Mesothelial cell of epicardium (in vitro differentiated cells): ENCODE measurements at regions not wholly inside any gene's neighbourhood (a gene's known extent, or its start where the extent isn't known, plus 50 kb on each side); places are given as distances from the start of the nearest gene placed in this dataset.

Experiments
- DNase-seq, 2 experiments: peaks; one replicate each; pipeline ENCODE4 v3.0.0; 2021; ENCODE audit warnings: low spot score in 2 of 2; ENCODE audit not compliant: unreplicated experiment in 2 of 2
- H3K27ac Mint-ChIP-seq: 2 replicates; pipeline ENCODE4 v1.8.0; 2021; ENCODE audit warnings: mixed read lengths
- H3K27me3 Mint-ChIP-seq: 2 replicates; pipeline ENCODE4 v1.8.0; 2021; ENCODE audit warnings: low read depth, mixed read lengths
- H3K36me3 Mint-ChIP-seq: 2 replicates; pipeline ENCODE4 v1.8.0; 2021; ENCODE audit warnings: mixed read lengths
- H3K4me1 Mint-ChIP-seq: 2 replicates; pipeline ENCODE4 v1.8.0; 2021; ENCODE audit warnings: mixed read lengths
- H3K4me3 Mint-ChIP-seq: 2 replicates; pipeline ENCODE4 v1.8.0; 2021; ENCODE audit warnings: mild to moderate bottlenecking, moderate library complexity, mixed read lengths
- H3K9me3 Mint-ChIP-seq: 2 replicates; pipeline ENCODE4 v1.8.0; 2021; ENCODE audit warnings: mixed read lengths
- TF ChIP-seq, protein P1 (sequence below): fragments of 200-600 bp; sonication (generic); IDR thresholded peaks from one replicate; pipeline ENCODE4 v1.5.0; 2021; ENCODE audit warnings: antibody characterized with exemption; ENCODE audit not compliant: unreplicated experiment

- no peaks in the 10 kb centered on the region for H3K4me1 Mint-ChIP-seq
- peaks cover 25% of the 10 kb centered on the region for H3K27me3 Mint-ChIP-seq
- H3K9me3 Mint-ChIP-seq, result peaks cover 30% of the 10 kb centered on the region
- H3K27ac Mint-ChIP-seq, result no peak overlapping the region
- TF ChIP-seq, protein P1, sequence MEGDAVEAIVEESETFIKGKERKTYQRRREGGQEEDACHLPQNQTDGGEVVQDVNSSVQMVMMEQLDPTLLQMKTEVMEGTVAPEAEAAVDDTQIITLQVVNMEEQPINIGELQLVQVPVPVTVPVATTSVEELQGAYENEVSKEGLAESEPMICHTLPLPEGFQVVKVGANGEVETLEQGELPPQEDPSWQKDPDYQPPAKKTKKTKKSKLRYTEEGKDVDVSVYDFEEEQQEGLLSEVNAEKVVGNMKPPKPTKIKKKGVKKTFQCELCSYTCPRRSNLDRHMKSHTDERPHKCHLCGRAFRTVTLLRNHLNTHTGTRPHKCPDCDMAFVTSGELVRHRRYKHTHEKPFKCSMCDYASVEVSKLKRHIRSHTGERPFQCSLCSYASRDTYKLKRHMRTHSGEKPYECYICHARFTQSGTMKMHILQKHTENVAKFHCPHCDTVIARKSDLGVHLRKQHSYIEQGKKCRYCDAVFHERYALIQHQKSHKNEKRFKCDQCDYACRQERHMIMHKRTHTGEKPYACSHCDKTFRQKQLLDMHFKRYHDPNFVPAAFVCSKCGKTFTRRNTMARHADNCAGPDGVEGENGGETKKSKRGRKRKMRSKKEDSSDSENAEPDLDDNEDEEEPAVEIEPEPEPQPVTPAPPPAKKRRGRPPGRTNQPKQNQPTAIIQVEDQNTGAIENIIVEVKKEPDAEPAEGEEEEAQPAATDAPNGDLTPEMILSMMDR, result no peak
- no peaks in the 10 kb centered on the region for H3K36me3 Mint-ChIP-seq
- no peak for DNase-seq
- no peak overlapping the region for H3K4me3 Mint-ChIP-seq
These were observed 131.1 kb upstream of the SHH start for GRCh38 chr7:155943251-155943899.

DNA sequence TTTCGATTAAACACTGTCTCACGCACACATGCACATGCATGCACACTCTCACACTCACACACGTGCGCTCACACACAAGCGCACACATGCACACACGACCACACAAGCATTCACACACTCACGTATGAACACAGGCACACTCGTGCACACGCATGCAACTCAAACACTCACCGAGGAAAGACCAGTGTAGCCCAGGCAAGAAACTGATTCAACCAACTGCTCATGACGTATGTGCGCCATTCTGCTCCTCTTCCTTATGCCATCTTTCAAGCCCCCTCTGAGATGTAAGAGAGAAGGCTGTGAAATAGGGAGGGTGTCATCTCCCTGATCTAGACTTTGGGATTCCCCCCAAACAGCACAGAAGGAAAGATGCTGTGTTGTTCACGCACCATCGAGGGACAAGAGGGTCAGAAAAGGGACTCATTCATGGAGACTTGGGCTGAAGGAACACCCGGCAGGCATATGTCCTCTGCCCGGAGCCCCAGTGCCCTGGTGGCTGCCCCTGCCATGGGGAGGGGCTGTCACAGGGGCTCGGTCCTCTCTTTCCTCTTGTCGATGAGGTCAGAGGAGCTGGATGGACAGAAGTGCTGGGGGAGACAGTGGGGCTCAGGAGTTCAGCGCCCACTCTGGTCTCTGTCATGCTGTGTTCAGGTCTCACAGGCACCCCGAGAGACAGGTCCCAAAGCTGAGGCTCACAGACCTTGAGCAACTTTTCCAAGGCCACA, 130.1 kb upstream of the SHH start:
- TF ChIP-seq, protein P1, result no peak
- Mint-ChIP-seq H3K36me3 (no peaks in the 10 kb centered on the region), H3K9me3 (peaks cover 37% of the 10 kb centered on the region), H3K4me1 (no peaks in the 10 kb centered on the region), H3K27me3 (peaks cover 22% of the 10 kb centered on the region), H3K4me3 (no peak overlapping the region), H3K27ac (no peak overlapping the region)
- no peak for DNase-seq

DNA sequence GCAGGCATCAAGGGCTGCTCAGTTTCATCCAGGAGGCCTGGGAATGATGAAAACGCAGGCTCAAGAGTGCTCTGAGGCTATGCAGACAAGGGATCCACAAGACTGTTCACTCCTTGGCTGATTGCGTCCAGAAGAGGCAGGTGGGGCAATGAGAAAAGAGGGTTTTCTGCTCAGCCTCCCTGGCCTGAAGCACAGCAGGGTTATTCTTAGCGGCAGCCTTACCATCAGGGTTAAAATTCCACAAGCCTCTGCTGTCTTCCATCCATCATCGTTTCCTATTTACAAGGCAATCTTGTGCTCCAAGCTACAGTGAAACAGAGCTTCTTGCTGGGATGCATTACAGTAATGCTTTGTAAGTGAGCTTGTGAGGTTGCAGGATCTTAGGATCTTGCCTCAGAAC, 129.4 kb upstream of the SHH start:
- TF ChIP-seq, protein P1, result no peak
- H3K9me3 Mint-ChIP-seq, result peaks cover 37% of the 10 kb centered on the region
- H3K27me3 Mint-ChIP-seq, result peaks cover 17% of the 10 kb centered on the region
- DNase-seq, result no peak
- no peaks in the 10 kb centered on the region for H3K36me3 Mint-ChIP-seq
- no peak overlapping the region for H3K4me3 Mint-ChIP-seq
- H3K4me1 Mint-ChIP-seq, result no peaks in the 10 kb centered on the region
- no peak overlapping the region for H3K27ac Mint-ChIP-seq

DNA sequence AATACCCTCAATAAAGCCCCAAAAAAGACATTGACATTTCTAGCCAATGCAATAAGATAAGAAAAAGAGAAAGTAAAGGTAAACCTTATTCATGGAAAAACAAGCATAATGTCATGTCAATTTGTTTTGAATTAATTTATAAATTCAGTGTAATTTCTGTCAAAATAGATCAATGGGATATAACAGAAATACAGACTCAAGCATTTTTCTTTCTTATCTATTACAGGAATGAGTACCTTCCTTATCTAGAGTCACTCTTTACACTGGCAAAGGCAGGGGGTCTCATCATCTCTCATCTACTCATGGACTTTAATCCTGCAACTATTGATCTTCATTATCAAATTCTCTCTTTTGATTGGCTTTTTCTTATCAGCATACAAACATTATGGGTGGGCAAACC, 127.1 kb upstream of the SHH start:
- TF ChIP-seq, protein P1, result no peak
- H3K4me3 Mint-ChIP-seq, result no peak overlapping the region
- H3K27me3 Mint-ChIP-seq, result peaks cover 6% of the 10 kb centered on the region
- no peaks in the 10 kb centered on the region for H3K4me1 Mint-ChIP-seq
- H3K36me3 Mint-ChIP-seq, result no peaks in the 10 kb centered on the region
- no peak for DNase-seq
- H3K9me3 Mint-ChIP-seq, result peaks cover 35% of the 10 kb centered on the region
- H3K27ac Mint-ChIP-seq, result no peak overlapping the region

DNA sequence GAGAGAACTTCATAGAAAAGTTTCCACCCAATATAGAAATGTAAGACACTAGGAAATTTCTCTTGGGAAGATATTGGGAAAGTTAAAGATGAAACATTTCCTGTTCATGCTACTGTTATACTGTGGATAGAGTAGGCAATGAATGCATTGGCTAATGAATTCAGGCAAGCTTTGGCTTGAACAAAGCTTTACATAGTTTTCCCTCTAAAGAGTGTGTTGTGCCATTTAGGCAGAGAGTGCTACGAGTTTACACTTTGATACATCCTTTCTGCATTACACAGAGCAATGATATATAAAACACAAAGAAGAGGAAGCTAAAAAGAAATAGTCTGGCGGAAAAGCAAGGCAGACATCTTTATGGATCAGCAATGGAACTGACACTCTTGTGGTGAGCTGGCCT, 125.9 kb upstream of the SHH start:
- Mint-ChIP-seq H3K4me1 (no peaks in the 10 kb centered on the region), H3K9me3 (peaks cover 35% of the 10 kb centered on the region), H3K36me3 (no peaks in the 10 kb centered on the region), H3K27ac (no peak overlapping the region), H3K27me3 (peaks cover 6% of the 10 kb centered on the region), H3K4me3 (no peak overlapping the region)
- no peak for DNase-seq
- TF ChIP-seq, protein P1, result no peak
